H9 (cell line): ENCODE measurements at regions not wholly inside any gene's neighbourhood (a gene's known extent, or its start where the extent isn't known, plus 50 kb on each side); places are given as distances from the start of the nearest gene placed in this dataset.

Experiments
- DNase-seq: peaks from one replicate; pipeline ENCODE4 v3.0.0-alpha.2; 2017
- H2AFZ ChIP-seq: one replicate; pipeline ENCODE4 v1.6.1; 2013; ENCODE audit warnings: mild to moderate bottlenecking, low read length, control low read depth, moderate library complexity
- H2AK5ac ChIP-seq: 2 replicates; pipeline ENCODE4 v1.6.1; 2013; ENCODE audit warnings: low read length, control low read depth, mixed read lengths; ENCODE audit not compliant: insufficient read length
- H2BK120ac ChIP-seq: one replicate; pipeline ENCODE4 v1.6.1; 2013; ENCODE audit warnings: low read depth, mild to moderate bottlenecking, low read length, control low read depth, inconsistent platforms; ENCODE audit not compliant: poor library complexity, severe bottlenecking
- H2BK12ac ChIP-seq: 2 replicates; pipeline ENCODE4 v1.6.1; 2013; ENCODE audit warnings: low read length, control low read depth, mixed read lengths, low read depth; ENCODE audit not compliant: insufficient read length
- H2BK15ac ChIP-seq: 2 replicates; pipeline ENCODE4 v1.6.1; 2013; ENCODE audit warnings: low read depth, low read length, control low read depth
- H2BK20ac ChIP-seq: one replicate; pipeline ENCODE4 v1.6.1; 2013; ENCODE audit warnings: low read depth, mild to moderate bottlenecking, low read length, control low read depth, inconsistent platforms; ENCODE audit not compliant: poor library complexity, severe bottlenecking
- H2BK5ac ChIP-seq: 2 replicates; pipeline ENCODE4 v1.6.1; 2013; ENCODE audit warnings: low read length, control low read depth, mixed read lengths; ENCODE audit not compliant: insufficient read length
- H3K14ac ChIP-seq: 2 replicates; pipeline ENCODE4 v1.6.1; 2013; ENCODE audit warnings: low read length, control low read depth; ENCODE audit not compliant: insufficient read depth
- H3K18ac ChIP-seq: 2 replicates; pipeline ENCODE4 v1.6.1; 2013; ENCODE audit warnings: low read depth, mild to moderate bottlenecking, mixed read lengths, low read length, control low read depth; ENCODE audit not compliant: insufficient read length
- H3K23ac ChIP-seq: 2 replicates; pipeline ENCODE4 v1.6.1; 2013; ENCODE audit warnings: low read length, control low read depth, mixed read lengths, low read depth; ENCODE audit not compliant: insufficient read length
- H3K23me2 ChIP-seq: 2 replicates; pipeline ENCODE4 v1.6.1; 2013; ENCODE audit warnings: low read depth, mild to moderate bottlenecking, mixed read lengths, low read length, control low read depth; ENCODE audit not compliant: insufficient read length, poor library complexity, severe bottlenecking
- H3K27ac ChIP-seq: 2 replicates; pipeline ENCODE4 v1.5.1; 2013; ENCODE audit warnings: low read length, control low read depth, mixed read lengths, low read depth; ENCODE audit not compliant: insufficient read length
- H3K27me3 ChIP-seq: 2 replicates; pipeline ENCODE4 v1.6.1; 2013; ENCODE audit warnings: low read length, control low read depth, inconsistent platforms; ENCODE audit not compliant: insufficient read depth
- H3K4ac ChIP-seq: 2 replicates; pipeline ENCODE4 v1.6.1; 2013; ENCODE audit warnings: low read depth, mild to moderate bottlenecking, control low read depth, inconsistent platforms, low read length, moderate library complexity
- H3K4me1 ChIP-seq: 2 replicates; pipeline ENCODE4 v1.6.1; 2013; ENCODE audit warnings: low read length, control low read depth, inconsistent platforms; ENCODE audit not compliant: insufficient read depth
- H3K4me2 ChIP-seq: 2 replicates; pipeline ENCODE4 v1.6.1; 2013; ENCODE audit warnings: low read length, control low read depth, mixed read lengths; ENCODE audit not compliant: insufficient read length, insufficient read depth
- H3K56ac ChIP-seq: 2 replicates; pipeline ENCODE4 v1.6.1; 2013; ENCODE audit warnings: low read depth, mild to moderate bottlenecking, mixed read lengths, low read length, control low read depth; ENCODE audit not compliant: insufficient read length
- H3K79me1 ChIP-seq: 2 replicates; pipeline ENCODE4 v1.6.1; 2013; ENCODE audit warnings: low read depth, mild to moderate bottlenecking, moderate library complexity, low read length, control low read depth, inconsistent platforms; ENCODE audit not compliant: insufficient read depth, poor library complexity, severe bottlenecking
- H3K79me2 ChIP-seq: 2 replicates; pipeline ENCODE4 v1.6.1; 2013; ENCODE audit warnings: low read length, control low read depth, inconsistent platforms; ENCODE audit not compliant: insufficient read depth
- H3K9ac ChIP-seq: 2 replicates; pipeline ENCODE4 v1.6.1; 2013; ENCODE audit warnings: low read length, control low read depth, mixed read lengths; ENCODE audit not compliant: insufficient read length; ENCODE audit errors: extremely low read depth
- H3K9me3 ChIP-seq: one replicate; pipeline ENCODE4 v1.6.1; 2013; ENCODE audit warnings: low read depth, low read length, inconsistent platforms; ENCODE audit not compliant: control insufficient read depth
- H3T11ph ChIP-seq: one replicate; pipeline ENCODE4 v1.6.1; 2013; ENCODE audit warnings: mild to moderate bottlenecking, low read length, control low read depth, inconsistent platforms
- H4K20me1 ChIP-seq: one replicate; pipeline ENCODE4 v1.6.1; 2013; ENCODE audit not compliant: control insufficient read depth, insufficient read length, insufficient read depth
- H4K5ac ChIP-seq: 2 replicates; pipeline ENCODE4 v1.6.1; 2013; ENCODE audit warnings: low read depth, mild to moderate bottlenecking, mixed read lengths, low read length, control low read depth; ENCODE audit not compliant: insufficient read length
- H4K8ac ChIP-seq: replicated peaks from 2 replicates; pipeline ENCODE4 v1.6.1; 2013; ENCODE audit warnings: low read length, control low read depth, mixed read lengths, low read depth; ENCODE audit not compliant: insufficient read length
- H4K91ac ChIP-seq: 2 replicates; pipeline ENCODE4 v1.6.1; 2013; ENCODE audit warnings: low read depth, mild to moderate bottlenecking, moderate library complexity, mixed read lengths, low read length, control low read depth; ENCODE audit not compliant: insufficient read length
- H3K27ac Mint-ChIP-seq, 3 experiments: 2 replicates in 2 of 3; 3 replicates in 1 of 3; pipeline ENCODE4 v1.8.0; 2020 to 2021; ENCODE audit warnings: mixed read lengths in 3 of 3, mild to moderate bottlenecking in 1 of 3, moderate library complexity in 1 of 3
- H3K27me3 Mint-ChIP-seq: 2 replicates; pipeline ENCODE4 v1.8.0; 2021; ENCODE audit warnings: low read depth, mild to moderate bottlenecking, moderate library complexity, mixed read lengths
- H3K36me3 Mint-ChIP-seq, 3 experiments: 2 replicates in 2 of 3; 3 replicates in 1 of 3; pipeline ENCODE4 v1.8.0; 2020 to 2021; ENCODE audit warnings: low read depth in 3 of 3, mixed read lengths in 3 of 3; ENCODE audit not compliant: insufficient read depth in 1 of 3
- H3K4me1 Mint-ChIP-seq, 2 experiments: 2 replicates each; pipeline ENCODE4 v1.8.0; 2020; ENCODE audit warnings: mixed read lengths in 2 of 2
- H3K4me3 Mint-ChIP-seq, 2 experiments: 2 replicates in 1 of 2; 3 replicates in 1 of 2; pipeline ENCODE4 v1.8.0; 2020 to 2021; ENCODE audit warnings: mild to moderate bottlenecking in 2 of 2, mixed read lengths in 2 of 2, moderate library complexity in 1 of 2
- H3K9me3 Mint-ChIP-seq, 2 experiments: 2 replicates in 1 of 2; 3 replicates in 1 of 2; pipeline ENCODE4 v1.8.0; 2020; ENCODE audit warnings: mild to moderate bottlenecking in 2 of 2, mixed read lengths in 2 of 2, moderate library complexity in 1 of 2
- CTCF ChIP-seq: fragments of 200-600 bp; sonication (generic); conservative IDR thresholded peaks from 3 replicates; pipeline ENCODE4 v1.8.0; 2021; ENCODE audit warnings: antibody characterized with exemption, mild to moderate bottlenecking
- WGBS: extraction: QIAGEN DNeasy Blood & Tissue Kit; methylation state at CpG from one replicate; pipeline ENCODE4 v1.1.7; 2013; ENCODE audit warnings: missing lambda C conversion rate, low lambda C conversion rate, mixed read lengths; ENCODE audit not compliant: insufficient read length; ENCODE audit errors: extremely low coverage; 5-methylcytosine and 5-hydroxymethylcytosine counted together

- peaks cover 0 to 5% of the 10 kb centered on the region in 2 experiments; a peak in 1 of 5 replicates for H3K9me3 Mint-ChIP-seq
These were observed 975.7 kb upstream of the WWC1 start for GRCh38 chr5:167315762-167316161.

More at GRCh38 chr5:167315762-167316161, 975.7 kb upstream of the WWC1 start:
- no peak overlapping the region for H3K4ac ChIP-seq
- no peak overlapping the region for H3K4me2 ChIP-seq
- H3T11ph ChIP-seq = no peak overlapping the region
- no peak overlapping the region for H2AFZ ChIP-seq
- no peaks in the 10 kb centered on the region for H4K20me1 ChIP-seq
- H3K18ac ChIP-seq = no peak overlapping the region
- H2BK20ac ChIP-seq = no peak overlapping the region
- TF ChIP-seq CTCF = no peak
- DNase-seq = no peak
- no peaks in the 10 kb centered on the region for H3K79me1 ChIP-seq
- no peak overlapping the region for H3K56ac ChIP-seq
- no peaks in the 10 kb centered on the region for H3K9me3 ChIP-seq
- H3K27me3 ChIP-seq = no peaks in the 10 kb centered on the region
- no peak overlapping the region for H4K91ac ChIP-seq
- H3K14ac ChIP-seq = no peak overlapping the region
- H2BK12ac ChIP-seq = no peak overlapping the region
- H2AK5ac ChIP-seq = no peak overlapping the region
- Mint-ChIP-seq H3K27ac (no peak overlapping the region), H3K4me3 (no peak overlapping the region), H3K4me1 (peaks cover 19 to 31% of the 10 kb centered on the region in 2 experiments), H3K27me3 (no peaks in the 10 kb centered on the region), H3K36me3 (peaks cover 0 to 8% (median 2%) of the 10 kb centered on the region in 3 experiments; a peak in 2 of 7 replicates)
- no peaks in the 10 kb centered on the region for H3K79me2 ChIP-seq
- peaks cover 6% of the 10 kb centered on the region; the same call in 1 of the 2 replicates for H3K4me1 ChIP-seq
- H3K23ac ChIP-seq = no peak overlapping the region
- no peaks in the 10 kb centered on the region for H3K23me2 ChIP-seq
- no peak overlapping the region for H2BK15ac ChIP-seq
- no peak overlapping the region for H4K8ac ChIP-seq
- no peak overlapping the region for H4K5ac ChIP-seq
- no CpG with 5 or more reads among the region's 2 CpGs for WGBS
- no peak overlapping the region for H3K27ac ChIP-seq
- no peak overlapping the region for H3K9ac ChIP-seq
- no peak overlapping the region for H2BK5ac ChIP-seq
- no peak overlapping the region for H2BK120ac ChIP-seq
